ENCODE measurements at regions not wholly inside any gene's neighbourhood (a gene's known extent, or its start where the extent isn't known, plus 50 kb on each side); places are given as distances from the start of the nearest gene placed in this dataset.
"Not testable (repeated sequence)": the region's sequence is repeated elsewhere in the genome, so short reads cannot be mapped to it uniquely, and the experiment has no call there.

GRCh38 chr12:90687682-90688081 is 267.3 kb downstream of the CCER1 start:
- not testable (repeated sequence) for H3K27me3 ChIP-seq (ENCODE audit: insufficient read depth, low read length); H3K4me1 ChIP-seq (ENCODE audit: insufficient read depth, low read length); H3K9me3 ChIP-seq (ENCODE audit: low read depth, low read length); H3K4me3 ChIP-seq (ENCODE audit: low read length)

- no peak overlapping the region for H3K4me3 ChIP-seq (ENCODE audit: low read length)
- H3K27me3 ChIP-seq (ENCODE audit: insufficient read depth, low read length) = no peaks in the 10 kb centered on the region
- no peaks in the 10 kb centered on the region for H3K4me1 ChIP-seq (ENCODE audit: insufficient read depth, low read length)
- peaks cover 6% of the 10 kb centered on the region for H3K9me3 ChIP-seq (ENCODE audit: low read depth, low read length)
These were observed 271.1 kb downstream of the CCER1 start for GRCh38 chr12:90683871-90684270.

- peaks cover 6% of the 10 kb centered on the region for H3K9me3 ChIP-seq (ENCODE audit: low read depth, low read length)
- H3K4me3 ChIP-seq (ENCODE audit: low read length) = no peak overlapping the region
- no peaks in the 10 kb centered on the region for H3K27me3 ChIP-seq (ENCODE audit: insufficient read depth, low read length)
- H3K4me1 ChIP-seq (ENCODE audit: insufficient read depth, low read length) = no peaks in the 10 kb centered on the region
These were observed 272.6 kb downstream of the CCER1 start for GRCh38 chr12:90682398-90682797.

- no peaks in the 10 kb centered on the region for H3K4me1 ChIP-seq (ENCODE audit: insufficient read depth, low read length)
- no peak overlapping the region for H3K4me3 ChIP-seq (ENCODE audit: low read length)
- peaks cover 6% of the 10 kb centered on the region for H3K9me3 ChIP-seq (ENCODE audit: low read depth, low read length)
- H3K27me3 ChIP-seq (ENCODE audit: insufficient read depth, low read length) = no peaks in the 10 kb centered on the region
These were observed 275.3 kb downstream of the CCER1 start for GRCh38 chr12:90679674-90680073.

- Histone ChIP-seq H3K4me1 (ENCODE audit: insufficient read depth, low read length) (no peaks in the 10 kb centered on the region), H3K9me3 (ENCODE audit: low read depth, low read length) (peaks cover 6% of the 10 kb centered on the region), H3K27me3 (ENCODE audit: insufficient read depth, low read length) (no peaks in the 10 kb centered on the region), H3K4me3 (ENCODE audit: low read length) (no peak overlapping the region)
These were observed 277.4 kb downstream of the CCER1 start for GRCh38 chr12:90677552-90677951.

GRCh38 chr12:90677055-90677454 is 277.9 kb downstream of the CCER1 start:
- no peaks in the 10 kb centered on the region for H3K4me1 ChIP-seq (ENCODE audit: insufficient read depth, low read length)
- no peaks in the 10 kb centered on the region for H3K27me3 ChIP-seq (ENCODE audit: insufficient read depth, low read length)

GRCh38 chr12:90675106-90675505 is 279.9 kb downstream of the CCER1 start:
- Histone ChIP-seq H3K4me3 (ENCODE audit: low read length) (no peak overlapping the region), H3K9me3 (ENCODE audit: low read depth, low read length) (peaks cover 6% of the 10 kb centered on the region), H3K27me3 (ENCODE audit: insufficient read depth, low read length) (no peaks in the 10 kb centered on the region), H3K4me1 (ENCODE audit: insufficient read depth, low read length) (no peaks in the 10 kb centered on the region)

More at GRCh38 chr12:90677055-90677454, 277.9 kb downstream of the CCER1 start:
- Histone ChIP-seq H3K9me3 (ENCODE audit: low read depth, low read length) (peaks cover 6% of the 10 kb centered on the region), H3K4me3 (ENCODE audit: low read length) (no peak overlapping the region)

- H3K27me3 ChIP-seq (ENCODE audit: insufficient read depth, low read length) = no peaks in the 10 kb centered on the region
- no peak overlapping the region for H3K4me3 ChIP-seq (ENCODE audit: low read length)
- H3K9me3 ChIP-seq (ENCODE audit: low read depth, low read length) = no peaks in the 10 kb centered on the region
- no peaks in the 10 kb centered on the region for H3K4me1 ChIP-seq (ENCODE audit: insufficient read depth, low read length)
These were observed 282.9 kb downstream of the CCER1 start for GRCh38 chr12:90672081-90672480.

GRCh38 chr12:90663949-90664348 is 291.0 kb downstream of the CCER1 start:
- not testable (repeated sequence) for H3K4me3 ChIP-seq (ENCODE audit: low read length); H3K9me3 ChIP-seq (ENCODE audit: low read depth, low read length); H3K27me3 ChIP-seq (ENCODE audit: insufficient read depth, low read length); H3K4me1 ChIP-seq (ENCODE audit: insufficient read depth, low read length)

- Histone ChIP-seq H3K9me3 (ENCODE audit: low read depth, low read length) (no peaks in the 10 kb centered on the region), H3K27me3 (ENCODE audit: insufficient read depth, low read length) (no peaks in the 10 kb centered on the region), H3K4me3 (ENCODE audit: low read length) (no peak overlapping the region), H3K4me1 (ENCODE audit: insufficient read depth, low read length) (no peaks in the 10 kb centered on the region)
These were observed 295.9 kb downstream of the CCER1 start for GRCh38 chr12:90659060-90659459.

- H3K4me1 ChIP-seq (ENCODE audit: insufficient read depth, low read length) = no peaks in the 10 kb centered on the region
- no peaks in the 10 kb centered on the region for H3K27me3 ChIP-seq (ENCODE audit: insufficient read depth, low read length)
- H3K4me3 ChIP-seq (ENCODE audit: low read length) = no peak overlapping the region
- no peaks in the 10 kb centered on the region for H3K9me3 ChIP-seq (ENCODE audit: low read depth, low read length)
These were observed 301.9 kb downstream of the CCER1 start for GRCh38 chr12:90653040-90653439.

- Histone ChIP-seq H3K4me3 (ENCODE audit: low read length) (no peak overlapping the region), H3K27me3 (ENCODE audit: insufficient read depth, low read length) (no peaks in the 10 kb centered on the region), H3K9me3 (ENCODE audit: low read depth, low read length) (no peaks in the 10 kb centered on the region), H3K4me1 (ENCODE audit: insufficient read depth, low read length) (no peaks in the 10 kb centered on the region)
These were observed 302.7 kb downstream of the CCER1 start for GRCh38 chr12:90652280-90652679.

- no peaks in the 10 kb centered on the region for H3K4me1 ChIP-seq (ENCODE audit: insufficient read depth, low read length)
- H3K27me3 ChIP-seq (ENCODE audit: insufficient read depth, low read length) = no peaks in the 10 kb centered on the region
- H3K4me3 ChIP-seq (ENCODE audit: low read length) = no peak overlapping the region
- H3K9me3 ChIP-seq (ENCODE audit: low read depth, low read length) = no peaks in the 10 kb centered on the region
These were observed 309.8 kb downstream of the CCER1 start for GRCh38 chr12:90645181-90645580.

GRCh38 chr12:90631591-90632212 is 323.3 kb downstream of the CCER1 start:
- Histone ChIP-seq H3K27me3 (ENCODE audit: insufficient read depth, low read length) (no peaks in the 10 kb centered on the region), H3K4me1 (ENCODE audit: insufficient read depth, low read length) (no peaks in the 10 kb centered on the region), H3K4me3 (ENCODE audit: low read length) (no peak overlapping the region), H3K9me3 (ENCODE audit: low read depth, low read length) (peaks cover 6% of the 10 kb centered on the region)

GRCh38 chr12:90630006-90630405 is 325.0 kb downstream of the CCER1 start:
- no peaks in the 10 kb centered on the region for H3K4me1 ChIP-seq (ENCODE audit: insufficient read depth, low read length)
- peaks cover 6% of the 10 kb centered on the region for H3K9me3 ChIP-seq (ENCODE audit: low read depth, low read length)
- no peaks in the 10 kb centered on the region for H3K27me3 ChIP-seq (ENCODE audit: insufficient read depth, low read length)
- H3K4me3 ChIP-seq (ENCODE audit: low read length) = no peak overlapping the region

- Histone ChIP-seq H3K9me3 (ENCODE audit: low read depth, low read length) (peaks cover 4% of the 10 kb centered on the region), H3K27me3 (ENCODE audit: insufficient read depth, low read length) (no peaks in the 10 kb centered on the region), H3K4me3 (ENCODE audit: low read length) (no peak overlapping the region), H3K4me1 (ENCODE audit: insufficient read depth, low read length) (no peaks in the 10 kb centered on the region)
These were observed 326.8 kb downstream of the CCER1 start for GRCh38 chr12:90628213-90628612.

Measured in mononuclear cell (primary cell).